Nephron (organoid): ENCODE measurements at regions not wholly inside any gene's neighbourhood (a gene's known extent, or its start where the extent isn't known, plus 50 kb on each side); places are given as distances from the start of the nearest gene placed in this dataset.

Experiments
- H3K27ac Mint-ChIP-seq, 3 experiments: 2 replicates each; pipeline ENCODE4 v1.8.0; 2020; ENCODE audit warnings: mixed read lengths in 3 of 3, mild to moderate bottlenecking in 2 of 3, moderate library complexity in 1 of 3
- H3K27me3 Mint-ChIP-seq: 2 replicates; pipeline ENCODE4 v1.8.0; 2021; ENCODE audit warnings: low read depth, mild to moderate bottlenecking, moderate library complexity, mixed read lengths
- H3K36me3 Mint-ChIP-seq: 2 replicates; pipeline ENCODE4 v1.8.0; 2020; ENCODE audit warnings: low read depth, mixed read lengths
- H3K4me1 Mint-ChIP-seq: 2 replicates; pipeline ENCODE4 v1.8.0; 2020; ENCODE audit warnings: mixed read lengths
- H3K4me3 Mint-ChIP-seq, 3 experiments: 2 replicates each; pipeline ENCODE4 v1.8.0; 2020; ENCODE audit warnings: mild to moderate bottlenecking in 3 of 3, mixed read lengths in 3 of 3, moderate library complexity in 2 of 3
- H3K9me3 Mint-ChIP-seq: 2 replicates; pipeline ENCODE4 v1.8.0; 2020; ENCODE audit warnings: mixed read lengths
- TF ChIP-seq, protein P1 (sequence below), 3 experiments: fragments of 200-600 bp; sonication (generic); IDR thresholded peaks; one replicate each; pipeline ENCODE4 v1.5.0; 2021; ENCODE audit warnings: antibody characterized with exemption in 3 of 3; ENCODE audit not compliant: unreplicated experiment in 3 of 3

- Mint-ChIP-seq H3K4me1 (peaks cover 70% of the 10 kb centered on the region), H3K9me3 (no peaks in the 10 kb centered on the region), H3K36me3 (no peaks in the 10 kb centered on the region), H3K4me3 (peak overlapping the region in 2 of 3 experiments; percentile 49 to 71), H3K27me3 (no peaks in the 10 kb centered on the region), H3K27ac (peak overlapping the region; percentile 48 to 87 (median 83))
- TF ChIP-seq, protein P1, sequence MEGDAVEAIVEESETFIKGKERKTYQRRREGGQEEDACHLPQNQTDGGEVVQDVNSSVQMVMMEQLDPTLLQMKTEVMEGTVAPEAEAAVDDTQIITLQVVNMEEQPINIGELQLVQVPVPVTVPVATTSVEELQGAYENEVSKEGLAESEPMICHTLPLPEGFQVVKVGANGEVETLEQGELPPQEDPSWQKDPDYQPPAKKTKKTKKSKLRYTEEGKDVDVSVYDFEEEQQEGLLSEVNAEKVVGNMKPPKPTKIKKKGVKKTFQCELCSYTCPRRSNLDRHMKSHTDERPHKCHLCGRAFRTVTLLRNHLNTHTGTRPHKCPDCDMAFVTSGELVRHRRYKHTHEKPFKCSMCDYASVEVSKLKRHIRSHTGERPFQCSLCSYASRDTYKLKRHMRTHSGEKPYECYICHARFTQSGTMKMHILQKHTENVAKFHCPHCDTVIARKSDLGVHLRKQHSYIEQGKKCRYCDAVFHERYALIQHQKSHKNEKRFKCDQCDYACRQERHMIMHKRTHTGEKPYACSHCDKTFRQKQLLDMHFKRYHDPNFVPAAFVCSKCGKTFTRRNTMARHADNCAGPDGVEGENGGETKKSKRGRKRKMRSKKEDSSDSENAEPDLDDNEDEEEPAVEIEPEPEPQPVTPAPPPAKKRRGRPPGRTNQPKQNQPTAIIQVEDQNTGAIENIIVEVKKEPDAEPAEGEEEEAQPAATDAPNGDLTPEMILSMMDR (IDR thresholded peaks at IDR 0.05; ENCODE audit: unreplicated experiment in 3 of 3), result no peak
These were observed 68.8 kb upstream of the WDR26 start for GRCh38 chr1:224503161-224504118.

DNA sequence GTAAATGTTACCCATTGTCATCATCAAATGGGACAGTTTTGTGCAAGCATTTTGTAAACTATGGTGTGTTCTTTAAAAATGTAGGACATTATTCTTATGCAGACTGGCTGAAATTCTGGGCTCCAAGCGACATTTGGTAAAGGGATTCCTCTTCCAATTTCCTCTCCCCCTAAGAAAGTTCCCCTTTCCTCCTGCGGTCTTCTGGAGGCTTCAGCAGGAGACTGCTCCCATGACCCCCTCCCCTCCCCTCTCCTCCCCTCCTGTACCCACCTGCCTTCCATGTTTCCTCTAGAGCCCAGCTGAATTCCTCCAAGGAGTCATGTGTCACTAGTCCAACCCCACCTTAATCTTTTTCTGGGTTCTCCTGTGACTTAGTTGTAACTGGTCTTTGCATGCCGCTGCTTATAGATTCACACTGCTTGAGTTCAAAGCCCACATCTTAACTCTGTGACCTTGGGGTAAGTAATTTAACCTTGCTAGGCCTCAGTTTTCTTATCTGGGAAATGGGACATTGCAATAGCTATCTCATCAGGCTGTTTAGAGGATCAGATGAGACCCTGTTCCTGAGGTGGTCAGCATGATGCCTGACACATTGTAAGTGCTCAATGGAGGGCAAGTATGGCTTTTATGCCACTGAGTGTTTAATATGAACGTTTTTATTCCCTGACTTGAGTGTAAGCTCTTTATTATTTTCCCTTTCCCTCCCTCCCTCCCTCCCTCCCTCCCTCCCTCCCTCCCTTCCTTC, 69.9 kb upstream of the WDR26 start:
- Mint-ChIP-seq H3K27ac (peak overlapping the region; percentile 48 to 87 (median 83)), H3K27me3 (peaks cover 4% of the 10 kb centered on the region), H3K36me3 (no peaks in the 10 kb centered on the region), H3K9me3 (no peaks in the 10 kb centered on the region), H3K4me1 (peaks cover 66% of the 10 kb centered on the region), H3K4me3 (no peak overlapping the region)
- TF ChIP-seq, protein P1 (IDR thresholded peaks at IDR 0.05; ENCODE audit: unreplicated experiment in 3 of 3), result no peak

- H3K4me3 Mint-ChIP-seq, result no peak overlapping the region
- peaks cover 4% of the 10 kb centered on the region for H3K27me3 Mint-ChIP-seq
- no peaks in the 10 kb centered on the region for H3K36me3 Mint-ChIP-seq
- peak overlapping the region; percentile 28 to 74 (median 35) for H3K27ac Mint-ChIP-seq
- H3K9me3 Mint-ChIP-seq, result no peaks in the 10 kb centered on the region
- TF ChIP-seq, protein P1 (IDR thresholded peaks at IDR 0.05; ENCODE audit: unreplicated experiment in 3 of 3), result no peak
- peaks cover 64% of the 10 kb centered on the region for H3K4me1 Mint-ChIP-seq
These were observed 71.0 kb upstream of the WDR26 start for GRCh38 chr1:224505454-224506093.

- Mint-ChIP-seq H3K4me1 (peaks cover 57% of the 10 kb centered on the region), H3K36me3 (no peaks in the 10 kb centered on the region), H3K27ac (peak overlapping the region; percentile 28 to 74 (median 35)), H3K27me3 (peaks cover 4% of the 10 kb centered on the region), H3K4me3 (no peak overlapping the region), H3K9me3 (no peaks in the 10 kb centered on the region)
- TF ChIP-seq, protein P1 (IDR thresholded peaks at IDR 0.05; ENCODE audit: unreplicated experiment in 3 of 3), result no peak
These were observed 71.7 kb upstream of the WDR26 start for GRCh38 chr1:224506141-224506814.

DNA sequence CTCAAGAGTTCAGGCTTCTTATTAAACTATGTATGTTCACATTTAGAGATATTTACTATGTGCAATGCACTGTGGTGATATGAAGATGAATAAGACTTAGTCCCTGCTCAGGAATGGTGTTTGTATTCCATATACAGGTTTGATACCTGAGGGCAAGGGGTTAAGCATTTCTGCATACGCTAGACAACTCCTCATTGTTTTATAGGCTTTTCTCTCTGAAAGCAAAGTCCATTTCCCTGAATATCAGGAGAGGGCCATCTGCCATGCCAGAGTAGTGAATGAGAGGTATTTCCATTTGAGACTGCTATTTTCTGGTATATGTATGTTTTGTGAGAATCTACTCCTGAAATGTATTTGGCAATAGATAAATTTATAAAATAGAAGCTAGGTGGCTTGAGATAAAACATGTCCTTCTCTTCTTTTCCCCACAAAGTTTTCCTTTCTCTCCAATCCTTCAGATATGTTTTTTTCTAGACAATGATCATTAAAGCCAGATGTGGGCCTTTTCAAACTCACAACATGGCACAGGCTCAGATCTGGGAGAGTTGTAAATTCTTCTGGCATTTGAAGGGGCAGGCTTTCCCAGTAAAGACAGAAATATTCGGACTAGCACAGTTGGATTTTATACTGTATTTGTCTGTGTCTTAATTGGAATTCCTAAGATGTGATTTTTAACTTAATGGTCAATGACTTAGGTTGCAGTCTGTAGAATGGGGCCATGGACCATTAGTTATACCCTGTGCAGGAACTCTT, 73.3 kb upstream of the WDR26 start:
- Mint-ChIP-seq H3K27me3 (peaks cover 4% of the 10 kb centered on the region), H3K27ac (no peak overlapping the region), H3K36me3 (no peaks in the 10 kb centered on the region), H3K4me3 (no peak overlapping the region), H3K4me1 (peaks cover 45% of the 10 kb centered on the region), H3K9me3 (no peaks in the 10 kb centered on the region)
- TF ChIP-seq, protein P1 (IDR thresholded peaks at IDR 0.05; ENCODE audit: unreplicated experiment in 3 of 3), result no peak
